ENCODE measurements at regions not wholly inside any gene's neighbourhood (a gene's known extent, or its start where the extent isn't known, plus 50 kb on each side); places are given as distances from the start of the nearest gene placed in this dataset.
A peak's percentile ranks its signal among the peaks of the same experiment; 100 is the strongest.

DNA sequence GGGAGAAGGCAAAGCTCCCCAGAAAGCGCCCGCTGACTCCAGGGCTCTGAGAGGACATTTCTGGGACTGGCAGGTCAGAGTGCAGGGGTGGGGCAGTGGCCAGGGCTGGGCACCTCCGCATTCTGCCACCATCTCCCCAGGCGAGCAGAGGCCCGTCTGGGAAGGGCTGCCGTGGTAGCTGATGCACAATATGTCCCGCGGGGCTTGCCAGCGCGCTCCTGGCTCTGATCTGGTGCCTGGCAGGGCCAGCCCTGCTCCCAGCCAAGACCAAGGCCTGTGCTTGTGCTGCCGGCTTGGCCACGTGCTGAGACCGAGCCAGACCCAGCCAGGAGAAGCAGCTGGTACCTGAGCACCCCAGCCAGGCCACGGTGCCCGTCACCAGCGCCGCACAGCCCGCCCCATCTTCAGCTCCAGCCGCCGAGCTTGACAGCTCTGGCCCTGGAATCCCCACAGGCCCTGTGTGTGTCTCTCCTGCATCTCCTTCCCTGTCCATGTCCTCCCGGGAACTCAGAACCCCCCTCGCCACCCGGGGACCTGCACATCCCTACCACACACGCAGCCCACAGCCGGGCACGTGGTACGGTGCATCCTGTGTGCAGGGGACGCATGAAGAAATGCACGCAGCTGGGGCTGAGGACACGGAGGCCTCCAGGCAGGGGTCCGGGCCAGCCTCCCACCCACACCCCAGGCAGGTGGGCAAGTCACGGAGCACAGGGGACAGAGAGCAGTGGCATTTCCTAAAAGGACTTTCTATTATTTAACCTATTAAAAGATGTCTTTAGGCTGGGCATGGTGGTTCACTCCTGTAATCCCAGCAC, 68.6 kb upstream of the C14orf180 start:
- peak; percentile 36 to 77 for ATAC-seq
- Histone ChIP-seq H3K36me3 (no peaks in the 10 kb centered on the region), H3K27ac (no peak overlapping the region), H3K27me3 (peaks cover 3 to 19% (median 18%) of the 10 kb centered on the region in 3 donors), H3K4me3 (no peak overlapping the region), H3K9me3 (no peaks in the 10 kb centered on the region), H3K4me1 (no peaks in the 10 kb centered on the region)
- in situ Hi-C loops (cut with MboI; ENCODE audit: low sequenced_read_pairs in 4 of 4), result no loop called here
- peak; percentile 49 to 60 for DNase-seq
- intact Hi-C loops (cut with DNase I; ENCODE audit: low total_unique reads), result no loop called here
- no peak for TF ChIP-seq POLR2A (IDR thresholded peaks at IDR 0.05)
- no peak for TF ChIP-seq CTCF (IDR thresholded peaks at IDR 0.05 in 4 of 5, conservative IDR thresholded peaks at IDR 0.05 in 1 of 5)

DNA sequence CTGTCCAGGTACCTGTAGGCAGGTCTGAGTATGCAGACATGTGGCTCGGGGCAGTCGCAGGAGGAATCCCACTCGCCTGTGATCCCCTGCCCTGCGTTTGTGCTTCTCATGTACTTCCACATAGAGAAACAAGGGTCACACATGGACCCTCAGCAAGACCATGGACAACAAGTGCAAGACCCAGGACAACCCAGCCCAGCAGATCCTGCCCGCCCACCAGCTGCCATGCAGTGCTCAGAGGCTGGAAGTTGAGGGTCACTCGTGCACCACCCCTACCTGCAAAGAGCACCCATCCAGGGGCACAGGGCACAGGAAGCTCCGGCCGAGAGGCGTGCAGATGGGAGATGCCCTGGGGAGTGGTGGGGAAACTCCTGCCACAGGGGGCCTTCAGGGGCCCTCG, 67.5 kb upstream of the C14orf180 start:
- Histone ChIP-seq H3K4me3 (no peak overlapping the region), H3K36me3 (no peaks in the 10 kb centered on the region), H3K4me1 (no peaks in the 10 kb centered on the region), H3K27me3 (peaks cover 3 to 21% (median 19%) of the 10 kb centered on the region in 3 donors), H3K9me3 (peaks cover 0 to 1% (median 0%) of the 10 kb centered on the region in 3 donors), H3K27ac (no peak overlapping the region)
- TF ChIP-seq POLR2A (IDR thresholded peaks at IDR 0.05) (no peak), CTCF (IDR thresholded peaks at IDR 0.05 in 4 of 5, conservative IDR thresholded peaks at IDR 0.05 in 1 of 5) (no peak)
- DNase-seq, result no peak
- intact Hi-C loops (cut with DNase I; ENCODE audit: low total_unique reads), result no loop called here
- ATAC-seq, result no peak
- in situ Hi-C loops (cut with MboI; ENCODE audit: low sequenced_read_pairs in 4 of 4), result no loop called here

DNA sequence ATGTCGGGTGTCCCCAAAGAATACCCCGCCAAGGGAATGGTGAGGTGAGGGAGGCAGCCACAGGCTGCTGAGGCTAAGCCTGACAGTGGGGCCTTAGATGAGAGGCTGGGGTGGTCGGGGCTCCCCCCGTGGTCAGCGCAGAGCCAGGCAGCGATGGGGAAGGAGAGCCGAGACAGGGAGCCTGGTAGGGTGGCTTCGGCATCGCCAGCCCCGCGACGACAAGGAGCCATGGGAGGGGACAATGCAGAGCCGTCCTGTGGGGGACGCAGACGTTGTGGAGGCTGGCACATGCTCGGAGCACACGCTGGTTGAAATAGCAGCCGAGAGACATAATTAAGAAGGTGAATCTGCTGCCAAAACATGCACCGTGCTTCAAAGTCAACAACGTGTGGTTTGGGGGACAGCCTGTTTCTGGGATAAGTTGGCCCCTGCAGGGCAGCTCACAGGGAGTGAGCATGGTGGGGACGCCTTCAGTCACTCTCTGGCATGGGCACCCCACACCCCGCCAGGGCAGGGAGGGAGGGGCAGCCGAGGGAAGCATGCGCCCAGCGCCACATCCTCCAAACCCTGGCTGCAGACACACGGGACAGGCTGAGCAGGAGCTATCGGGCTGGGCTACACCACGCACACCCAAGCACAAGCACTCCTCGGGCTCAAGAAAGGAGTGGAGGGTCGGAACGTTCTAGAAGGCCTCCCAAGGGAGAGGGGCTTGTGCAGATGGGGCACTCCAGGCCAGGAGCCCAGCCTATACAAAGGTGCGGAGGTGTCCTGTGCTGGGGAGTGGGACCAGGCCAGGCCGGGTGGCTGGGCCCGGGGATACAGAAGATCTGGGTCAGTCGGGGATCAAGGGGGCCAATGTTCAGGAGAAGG, 66.6 kb upstream of the C14orf180 start:
- no peak for ATAC-seq
- peaks cover 3 to 21% (median 19%) of the 10 kb centered on the region in 3 donors for H3K27me3 ChIP-seq
- intact Hi-C loops (cut with DNase I; ENCODE audit: low total_unique reads), result no loop called here

DNA sequence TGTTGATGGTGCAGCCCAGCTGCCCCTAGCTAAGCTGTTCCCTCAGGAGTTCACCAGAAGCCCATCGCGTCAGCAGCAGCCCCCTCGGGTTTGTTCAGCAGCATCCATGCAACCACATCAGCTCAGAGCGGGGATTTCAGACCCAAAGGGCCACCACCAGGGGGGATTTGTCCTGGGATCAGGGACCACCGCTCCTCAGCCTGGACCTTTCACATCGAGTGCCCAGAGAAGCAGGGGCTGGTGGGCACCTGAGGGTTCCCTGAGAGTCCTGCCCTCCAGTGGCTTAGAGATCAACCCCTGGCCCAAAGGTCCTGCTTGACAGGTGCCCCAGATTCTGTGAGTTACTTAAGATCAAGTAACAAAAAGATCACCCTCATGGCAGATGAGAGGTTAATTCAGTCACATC, 65.9 kb upstream of the C14orf180 start:
- in situ Hi-C loops (cut with MboI; ENCODE audit: low sequenced_read_pairs in 4 of 4), result no loop called here
- intact Hi-C loops (cut with DNase I; ENCODE audit: low total_unique reads), result no loop called here
- DNase-seq, result no peak
- Histone ChIP-seq H3K9me3 (peaks cover 0 to 6% (median 0%) of the 10 kb centered on the region in 3 donors), H3K4me3 (no peak overlapping the region), H3K36me3 (no peaks in the 10 kb centered on the region), H3K27ac (no peak overlapping the region), H3K4me1 (no peaks in the 10 kb centered on the region), H3K27me3 (peaks cover 3 to 21% (median 19%) of the 10 kb centered on the region in 3 donors)
- ATAC-seq, result no peak
- TF ChIP-seq POLR2A (IDR thresholded peaks at IDR 0.05) (no peak), CTCF (IDR thresholded peaks at IDR 0.05 in 4 of 5, conservative IDR thresholded peaks at IDR 0.05 in 1 of 5) (no peak)

More for the DNA sequence above, 66.6 kb upstream of the C14orf180 start:
- DNase-seq, result no peak
- Histone ChIP-seq H3K36me3 (no peaks in the 10 kb centered on the region), H3K9me3 (peaks cover 0 to 6% (median 0%) of the 10 kb centered on the region in 3 donors), H3K4me3 (no peak overlapping the region), H3K27ac (no peak overlapping the region), H3K4me1 (no peaks in the 10 kb centered on the region)
- TF ChIP-seq CTCF (IDR thresholded peaks at IDR 0.05 in 4 of 5, conservative IDR thresholded peaks at IDR 0.05 in 1 of 5) (no peak), POLR2A (IDR thresholded peaks at IDR 0.05) (no peak)
- in situ Hi-C loops (cut with MboI; ENCODE audit: low sequenced_read_pairs in 4 of 4), result no loop called here
